ENCODE measurements at regions not wholly inside any gene's neighbourhood (a gene's known extent, or its start where the extent isn't known, plus 50 kb on each side); places are given as distances from the start of the nearest gene placed in this dataset.

DNA sequence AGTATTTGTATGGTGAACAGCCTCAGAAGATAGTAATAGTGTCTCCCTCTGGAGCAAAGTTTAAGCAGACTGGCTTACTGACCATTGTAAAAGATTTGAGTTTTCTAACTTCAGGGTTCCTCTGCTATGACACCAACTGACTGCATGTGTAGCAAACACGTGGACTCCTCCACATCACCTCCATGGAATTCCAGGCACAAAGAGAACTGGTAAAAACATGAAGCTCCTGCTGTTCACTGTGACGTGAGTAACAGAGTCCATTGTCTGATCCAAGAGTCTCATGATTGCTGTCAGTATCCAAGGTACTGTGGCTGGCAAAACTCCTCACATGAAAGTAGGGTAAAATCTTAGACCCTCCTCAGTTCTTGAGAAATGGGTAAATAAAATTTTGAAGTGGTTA is 107.6 kb upstream of the FAM9B start:
- DNase-seq (ENCODE audit: low read depth) = no peak
- Histone ChIP-seq H3K27me3 (ENCODE audit: control insufficient read depth, insufficient read depth, low read length) (no peaks in the 10 kb centered on the region), H3K36me3 (ENCODE audit: control insufficient read depth, insufficient read depth, low read length) (no peaks in the 10 kb centered on the region), H3K4me3 (ENCODE audit: low read depth, low read length) (no peak overlapping the region)
- TF ChIP-seq, protein P1, sequence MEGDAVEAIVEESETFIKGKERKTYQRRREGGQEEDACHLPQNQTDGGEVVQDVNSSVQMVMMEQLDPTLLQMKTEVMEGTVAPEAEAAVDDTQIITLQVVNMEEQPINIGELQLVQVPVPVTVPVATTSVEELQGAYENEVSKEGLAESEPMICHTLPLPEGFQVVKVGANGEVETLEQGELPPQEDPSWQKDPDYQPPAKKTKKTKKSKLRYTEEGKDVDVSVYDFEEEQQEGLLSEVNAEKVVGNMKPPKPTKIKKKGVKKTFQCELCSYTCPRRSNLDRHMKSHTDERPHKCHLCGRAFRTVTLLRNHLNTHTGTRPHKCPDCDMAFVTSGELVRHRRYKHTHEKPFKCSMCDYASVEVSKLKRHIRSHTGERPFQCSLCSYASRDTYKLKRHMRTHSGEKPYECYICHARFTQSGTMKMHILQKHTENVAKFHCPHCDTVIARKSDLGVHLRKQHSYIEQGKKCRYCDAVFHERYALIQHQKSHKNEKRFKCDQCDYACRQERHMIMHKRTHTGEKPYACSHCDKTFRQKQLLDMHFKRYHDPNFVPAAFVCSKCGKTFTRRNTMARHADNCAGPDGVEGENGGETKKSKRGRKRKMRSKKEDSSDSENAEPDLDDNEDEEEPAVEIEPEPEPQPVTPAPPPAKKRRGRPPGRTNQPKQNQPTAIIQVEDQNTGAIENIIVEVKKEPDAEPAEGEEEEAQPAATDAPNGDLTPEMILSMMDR (IDR thresholded peaks at IDR 0.05; ENCODE audit: insufficient read depth, low read length, poor library complexity, severe bottlenecking) = no peak

DNA sequence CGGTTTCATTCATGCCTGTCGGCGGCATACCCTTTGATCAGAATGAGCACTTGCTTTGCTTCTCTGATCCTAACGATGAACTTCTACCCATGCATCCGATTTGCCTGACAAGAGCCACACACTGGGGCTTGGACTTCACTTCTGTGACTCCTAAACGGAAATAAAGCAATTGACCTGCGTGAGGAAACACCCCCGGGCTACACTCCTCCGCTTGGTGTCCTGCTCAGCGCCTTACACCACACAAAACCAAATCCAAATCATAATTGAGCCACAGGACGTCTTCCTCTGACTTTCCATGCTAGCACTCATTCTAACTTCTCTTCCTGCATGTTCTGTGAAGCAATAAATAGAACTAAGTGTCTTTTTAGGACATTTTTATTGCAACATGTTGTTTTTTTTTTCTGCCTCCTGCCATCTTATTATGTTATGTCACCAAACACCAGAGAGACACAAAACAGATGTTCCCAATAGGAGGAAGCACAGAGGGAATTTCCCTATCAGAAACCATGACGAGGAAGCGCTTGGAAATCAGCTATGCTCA is 110.8 kb upstream of the FAM9B start:
- no peak overlapping the region for H3K4me3 ChIP-seq (ENCODE audit: low read depth, low read length)
- no peak for DNase-seq (ENCODE audit: low read depth)
- TF ChIP-seq, protein P1 (IDR thresholded peaks at IDR 0.05; ENCODE audit: insufficient read depth, low read length, poor library complexity, severe bottlenecking) = no peak
- no peaks in the 10 kb centered on the region for H3K36me3 ChIP-seq (ENCODE audit: control insufficient read depth, insufficient read depth, low read length)
- H3K27me3 ChIP-seq (ENCODE audit: control insufficient read depth, insufficient read depth, low read length) = no peaks in the 10 kb centered on the region

DNA sequence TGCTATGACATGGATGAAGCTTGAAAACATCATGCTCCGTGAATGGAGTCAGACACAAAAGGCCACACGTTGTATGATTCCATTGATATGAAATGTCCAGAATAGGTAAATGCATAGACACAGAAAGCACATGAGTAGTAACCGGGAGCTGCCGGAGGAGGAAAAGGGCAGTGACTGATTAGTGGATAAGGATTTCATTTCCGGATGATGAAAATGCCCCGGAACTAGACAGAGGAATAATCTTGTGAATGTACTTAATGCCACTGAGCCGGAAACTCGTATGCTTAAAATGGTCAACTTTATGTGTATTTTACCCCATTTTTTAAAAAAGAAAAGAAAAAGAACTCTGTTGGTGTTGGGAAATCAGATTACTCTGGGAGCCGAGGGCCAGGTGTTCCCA is 112.7 kb upstream of the FAM9B start:
- DNase-seq (ENCODE audit: low read depth) = no peak
- H3K36me3 ChIP-seq (ENCODE audit: control insufficient read depth, insufficient read depth, low read length) = no peaks in the 10 kb centered on the region
- H3K4me3 ChIP-seq (ENCODE audit: low read depth, low read length) = no peak overlapping the region
- H3K27me3 ChIP-seq (ENCODE audit: control insufficient read depth, insufficient read depth, low read length) = no peaks in the 10 kb centered on the region
- TF ChIP-seq, protein P1 (IDR thresholded peaks at IDR 0.05; ENCODE audit: insufficient read depth, low read length, poor library complexity, severe bottlenecking) = no peak

DNA sequence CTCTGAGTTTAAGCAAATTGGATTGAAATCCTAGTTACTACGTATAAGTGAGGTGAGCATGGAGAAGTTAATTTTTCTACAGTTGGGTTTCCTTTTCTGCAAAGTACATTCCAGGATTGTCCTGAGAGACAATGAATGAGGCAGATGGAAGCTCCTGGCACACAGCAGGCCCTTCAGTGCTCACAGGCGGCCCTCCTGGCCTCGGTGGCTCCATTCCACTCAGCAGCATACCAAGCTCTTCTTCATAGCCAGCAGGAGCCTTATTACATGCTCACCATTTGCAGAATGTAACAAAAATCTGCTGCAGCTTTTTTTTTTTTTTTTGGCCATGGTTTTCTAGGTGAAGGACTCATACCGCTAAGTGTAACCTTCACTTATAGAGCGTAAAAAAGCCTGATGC is 113.2 kb upstream of the FAM9B start:
- TF ChIP-seq, protein P1 (IDR thresholded peaks at IDR 0.05; ENCODE audit: insufficient read depth, low read length, poor library complexity, severe bottlenecking) = no peak
- DNase-seq (ENCODE audit: low read depth) = no peak
- no peaks in the 10 kb centered on the region for H3K36me3 ChIP-seq (ENCODE audit: control insufficient read depth, insufficient read depth, low read length)
- H3K27me3 ChIP-seq (ENCODE audit: control insufficient read depth, insufficient read depth, low read length) = no peaks in the 10 kb centered on the region
- no peak overlapping the region for H3K4me3 ChIP-seq (ENCODE audit: low read depth, low read length)

DNA sequence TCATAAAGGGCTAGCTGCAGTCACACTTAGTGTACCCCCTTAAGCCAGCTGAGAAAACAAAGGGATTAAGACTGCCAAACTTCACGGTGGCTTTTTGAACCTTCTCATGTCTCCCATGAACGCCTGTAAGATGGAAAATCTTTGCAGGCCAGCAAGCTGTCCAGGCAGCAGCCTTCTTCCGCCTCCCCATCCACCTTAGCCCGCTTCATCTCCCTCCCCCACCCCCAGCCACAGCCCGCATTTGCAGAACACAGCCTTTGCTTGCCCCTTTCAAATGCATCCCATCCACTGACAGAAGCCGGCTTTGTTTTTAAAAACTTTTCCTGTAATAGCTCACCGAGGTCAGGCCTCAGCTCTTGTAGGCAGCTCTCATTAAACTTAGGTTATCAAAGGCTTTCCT is 113.8 kb upstream of the FAM9B start:
- TF ChIP-seq, protein P1 (IDR thresholded peaks at IDR 0.05; ENCODE audit: insufficient read depth, low read length, poor library complexity, severe bottlenecking) = no peak
- H3K4me3 ChIP-seq (ENCODE audit: low read depth, low read length) = no peak overlapping the region
- no peak for DNase-seq (ENCODE audit: low read depth)
- no peaks in the 10 kb centered on the region for H3K27me3 ChIP-seq (ENCODE audit: control insufficient read depth, insufficient read depth, low read length)
- no peaks in the 10 kb centered on the region for H3K36me3 ChIP-seq (ENCODE audit: control insufficient read depth, insufficient read depth, low read length)

DNA sequence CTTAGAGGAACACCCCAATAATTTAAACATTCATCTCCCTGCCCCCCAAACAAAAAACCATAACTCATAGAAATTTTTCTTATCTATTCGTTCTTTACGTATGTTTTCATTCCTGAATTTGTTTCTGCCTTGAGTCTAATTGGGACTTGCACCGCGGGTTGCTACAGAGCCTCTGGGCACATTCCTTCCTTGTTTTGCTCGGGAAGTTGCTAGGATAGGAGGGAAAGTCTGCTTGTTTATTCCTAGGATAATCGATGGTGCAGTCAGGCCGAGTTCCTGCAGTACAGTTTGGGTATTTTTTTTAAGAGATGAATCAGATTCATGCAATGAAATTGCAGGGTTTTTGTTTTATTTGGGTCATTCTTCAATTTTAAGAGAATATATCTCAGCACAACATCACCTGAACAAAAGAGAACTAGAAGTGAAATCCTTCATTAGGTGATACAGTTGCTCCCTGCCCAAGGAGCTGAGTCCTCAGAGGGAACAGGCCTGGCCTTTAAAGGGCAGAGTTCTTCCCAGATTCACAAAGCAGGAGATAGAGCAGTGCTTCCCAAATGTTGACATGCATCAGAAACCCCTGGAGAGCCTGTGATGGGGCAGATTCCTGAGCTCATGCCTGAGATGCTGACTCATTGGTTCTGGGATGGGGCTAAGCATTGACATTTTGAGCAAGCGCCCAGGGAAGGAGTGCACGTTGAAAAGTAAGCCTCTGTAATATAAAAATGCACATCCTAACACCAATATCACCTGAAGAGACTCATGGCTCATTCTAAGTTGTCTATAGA is 114.9 kb upstream of the FAM9B start:
- TF ChIP-seq, protein P1 (IDR thresholded peaks at IDR 0.05; ENCODE audit: insufficient read depth, low read length, poor library complexity, severe bottlenecking) = no peak
- Histone ChIP-seq H3K4me3 (ENCODE audit: low read depth, low read length) (no peak overlapping the region), H3K27me3 (ENCODE audit: control insufficient read depth, insufficient read depth, low read length) (no peaks in the 10 kb centered on the region), H3K36me3 (ENCODE audit: control insufficient read depth, insufficient read depth, low read length) (no peaks in the 10 kb centered on the region)
- DNase-seq (ENCODE audit: low read depth) = no peak
